SK-MEL-5 (cell line): ENCODE measurements at regions not wholly inside any gene's neighbourhood (a gene's known extent, or its start where the extent isn't known, plus 50 kb on each side); places are given as distances from the start of the nearest gene placed in this dataset.

Experiments used
- DNase-seq: peaks from one replicate; pipeline ENCODE4 v3.0.0-alpha.2; 2016; ENCODE audit warnings: low read depth, low spot score
- in situ Hi-C: cut with HindIII; loops from 2 replicates; pipeline ENCODE4 v1.10.0; 2016; ENCODE audit warnings: low sequenced_read_pairs, high pct_unique_total_duplicates, low pct_unique_long_range_greater_than_20kb

GRCh38 chr18:11516751-11517503 lies 92.5 kb upstream of the SLC35G4 start:
- DNase-seq = no peak
- in situ Hi-C loops = no loop called here

GRCh38 chr18:11514267-11514666 lies 95.1 kb upstream of the SLC35G4 start:
- no peak for DNase-seq
- in situ Hi-C loops = no loop called here

DNA sequence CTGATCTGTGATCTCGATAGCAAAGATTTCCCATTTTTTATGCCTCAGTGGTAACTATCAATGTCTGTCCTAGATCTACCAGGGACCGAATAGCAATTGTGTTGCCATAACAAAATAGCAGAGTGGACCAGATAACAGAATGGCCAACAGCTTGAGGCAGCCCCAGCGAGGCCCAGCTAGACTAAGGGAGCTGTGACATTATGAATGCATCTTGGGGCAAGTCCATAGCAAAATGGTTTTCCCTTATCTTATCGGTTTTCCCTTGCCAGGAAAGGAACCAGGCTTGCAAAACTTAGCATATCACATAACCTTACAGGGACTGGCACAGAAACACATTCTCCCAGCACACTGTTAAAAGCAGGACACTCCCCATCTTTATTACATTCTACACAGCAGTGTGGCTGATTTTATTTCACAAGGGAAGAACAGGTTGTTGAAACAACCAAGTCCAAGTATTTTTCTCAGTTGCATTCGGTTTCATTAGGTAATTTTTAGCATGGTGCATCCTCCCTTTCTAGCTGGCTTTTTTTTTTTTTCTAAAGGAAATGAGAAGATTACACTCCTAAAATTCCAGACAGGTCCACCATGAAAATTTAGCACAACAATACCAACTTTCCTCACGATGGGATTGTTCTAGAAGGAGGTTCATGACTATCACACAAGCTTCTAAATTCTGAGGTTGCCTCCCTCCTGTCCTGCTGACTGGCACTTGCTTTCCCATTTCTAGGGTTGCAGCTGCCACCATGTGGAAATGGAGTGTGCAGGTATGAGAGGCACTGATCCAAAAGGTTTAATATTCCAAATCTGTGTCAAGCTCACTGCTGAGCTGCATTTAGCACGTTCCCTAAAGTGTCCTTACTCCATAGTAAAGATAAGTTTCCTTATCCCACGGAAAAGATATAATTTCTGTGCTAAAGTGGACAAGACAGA lies 97.0 kb upstream of the SLC35G4 start:
- in situ Hi-C loops = no loop called here
- DNase-seq = peak; percentile 83

DNA sequence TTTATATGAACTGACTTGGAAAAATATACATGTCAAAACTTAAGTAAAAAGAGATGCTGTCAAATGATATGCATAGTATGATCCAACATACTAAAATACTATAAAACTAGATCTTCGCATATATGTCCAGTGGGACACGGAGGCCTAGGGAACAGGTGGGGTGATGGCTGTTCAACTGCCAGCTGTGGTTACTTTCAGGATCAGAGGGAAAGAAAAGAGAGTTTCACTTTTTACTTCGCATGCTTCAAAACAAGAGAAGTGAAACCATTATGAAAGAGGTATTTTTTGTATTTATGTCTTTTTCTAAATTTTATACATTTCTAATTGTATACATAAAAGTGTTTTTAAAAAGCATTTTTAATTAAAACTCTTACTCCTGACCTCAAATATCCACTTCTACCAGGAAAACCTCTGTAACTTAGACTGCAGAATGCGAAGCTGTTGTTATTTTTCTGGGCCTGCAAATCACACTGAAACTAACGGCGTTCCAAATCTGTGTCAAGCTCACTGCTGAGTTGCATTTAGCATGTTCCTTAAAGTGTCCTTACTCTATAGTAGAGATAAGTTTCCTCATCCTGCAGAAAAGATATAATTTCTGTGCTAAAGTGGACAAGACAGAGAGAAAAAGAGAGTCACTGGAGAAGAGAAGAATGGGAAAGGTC lies 97.8 kb upstream of the SLC35G4 start:
- in situ Hi-C loops = no loop called here
- DNase-seq = no peak

DNA sequence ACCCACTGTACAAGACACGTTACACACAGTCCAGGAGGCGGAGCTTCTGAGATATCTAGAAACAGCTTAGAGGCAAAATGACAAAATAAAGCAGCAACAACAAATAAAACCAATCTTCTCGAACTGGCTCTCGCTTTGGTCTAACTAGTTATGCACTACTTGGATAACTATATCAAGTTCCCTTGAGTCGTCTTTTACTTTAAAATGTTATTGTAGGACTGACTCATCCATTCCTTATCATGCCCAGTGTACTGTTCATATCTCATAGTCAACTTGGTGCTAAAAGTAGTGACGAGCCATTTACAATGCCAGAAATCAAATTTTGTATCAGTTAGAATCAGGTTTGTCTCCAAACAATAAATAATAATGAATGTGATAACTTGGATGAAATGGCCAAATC lies 102.5 kb upstream of the SLC35G4 start:
- DNase-seq = no peak
- in situ Hi-C loops = no loop called here

- in situ Hi-C loops = no loop called here
- no peak for DNase-seq
Observed at GRCh38 chr18:11505993-11506392, 103.4 kb upstream of the SLC35G4 start.

DNA sequence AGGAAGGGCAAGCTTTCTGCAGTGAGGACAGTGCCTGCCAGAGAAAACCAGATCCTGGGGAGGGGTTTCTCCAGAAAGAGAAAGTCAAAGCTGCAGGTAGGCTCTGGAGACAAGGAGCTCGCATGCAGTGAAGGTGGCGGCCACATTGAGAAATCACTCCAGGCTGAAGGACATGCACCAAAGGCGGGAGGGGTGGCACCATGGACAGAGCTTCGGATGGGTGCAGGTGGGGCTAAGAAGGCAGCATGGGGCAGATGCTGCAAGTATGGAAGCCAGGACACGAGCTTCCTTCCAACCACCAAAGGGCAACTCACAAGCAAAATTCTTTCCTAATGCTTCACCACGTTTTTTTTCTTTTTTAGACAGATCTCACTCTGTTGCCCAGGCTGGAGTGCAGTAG lies 104.4 kb upstream of the SLC35G4 start:
- DNase-seq = no peak
- in situ Hi-C loops = no loop called here

GRCh38 chr18:11502368-11502767 lies 107.0 kb upstream of the SLC35G4 start:
- DNase-seq = no peak
- in situ Hi-C loops = no loop called here

DNA sequence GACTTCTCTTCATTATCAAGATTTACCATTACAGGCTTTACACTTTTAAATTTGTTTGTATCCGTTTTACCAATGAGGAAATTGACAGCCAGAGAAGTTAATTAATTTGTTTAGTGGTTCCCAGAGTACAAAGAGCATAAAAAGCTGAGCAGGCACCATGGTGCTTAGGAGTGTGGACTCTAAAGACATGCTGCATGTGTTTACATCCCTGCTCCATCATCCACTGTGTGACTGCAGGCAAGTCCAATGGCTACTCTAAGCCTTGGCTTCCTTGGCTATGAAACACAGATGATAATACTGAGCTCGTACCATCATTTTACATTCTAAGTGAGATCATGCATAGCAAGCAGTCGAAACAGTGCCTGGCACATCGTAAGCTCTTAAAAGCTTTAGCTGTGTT lies 108.0 kb upstream of the SLC35G4 start:
- no peak for DNase-seq
- in situ Hi-C loops = no loop called here

GRCh38 chr18:11500153-11501122 lies 109.0 kb upstream of the SLC35G4 start:
- in situ Hi-C loops = no loop called here
- DNase-seq = peak; percentile 91

- no peak for DNase-seq
- in situ Hi-C loops = no loop called here
Observed at GRCh38 chr18:11498821-11499220, 110.6 kb upstream of the SLC35G4 start.

DNA sequence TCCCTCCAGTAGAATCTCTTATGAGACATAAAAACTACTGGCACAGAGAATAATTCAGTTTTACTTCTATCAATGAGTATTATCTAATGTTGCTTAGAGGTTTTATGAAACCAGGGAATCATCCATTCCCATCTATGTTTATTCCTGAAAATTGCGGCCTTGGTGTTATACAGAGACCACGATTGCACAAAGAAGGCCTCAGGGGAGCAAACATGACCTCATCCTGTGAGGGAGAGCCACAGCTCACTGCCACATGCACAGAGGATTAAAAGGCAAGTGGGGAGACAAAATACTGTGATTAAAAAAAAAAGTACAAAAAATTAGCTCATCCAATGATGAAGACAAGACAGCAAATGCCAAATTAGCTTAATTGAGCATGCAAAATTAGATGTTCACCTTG lies 111.8 kb upstream of the SLC35G4 start:
- in situ Hi-C loops = no loop called here
- no peak for DNase-seq

DNA sequence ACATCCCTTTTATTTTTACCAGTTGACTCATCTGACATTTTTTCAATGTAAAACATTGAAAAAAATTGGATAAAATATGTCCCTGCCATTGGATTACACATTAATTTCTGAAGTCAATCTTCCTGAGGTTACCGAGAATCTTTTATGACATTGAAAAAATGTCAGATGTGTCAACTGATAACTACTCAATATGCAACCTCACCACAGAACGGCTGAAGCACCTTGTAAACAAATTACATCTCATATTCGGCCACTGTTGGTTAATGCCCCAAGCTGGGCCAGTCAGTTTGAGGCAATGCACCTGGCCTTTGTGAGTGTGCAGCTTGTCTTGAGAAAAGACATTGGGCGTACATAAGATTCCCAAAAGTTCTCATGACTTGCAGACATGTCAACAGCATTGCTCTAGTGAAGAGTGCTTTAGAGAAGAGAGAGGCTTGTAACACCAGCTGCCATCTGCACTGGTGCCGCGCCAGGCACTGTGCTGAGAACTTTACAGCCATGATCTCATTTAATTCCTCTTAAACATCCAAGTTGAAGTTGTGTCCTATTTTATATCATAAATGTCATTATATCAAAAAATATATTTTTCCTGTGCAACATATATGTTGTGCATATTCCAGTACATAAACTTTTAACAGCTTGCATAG lies 112.7 kb upstream of the SLC35G4 start:
- no peak for DNase-seq
- in situ Hi-C loops = no loop called here

DNA sequence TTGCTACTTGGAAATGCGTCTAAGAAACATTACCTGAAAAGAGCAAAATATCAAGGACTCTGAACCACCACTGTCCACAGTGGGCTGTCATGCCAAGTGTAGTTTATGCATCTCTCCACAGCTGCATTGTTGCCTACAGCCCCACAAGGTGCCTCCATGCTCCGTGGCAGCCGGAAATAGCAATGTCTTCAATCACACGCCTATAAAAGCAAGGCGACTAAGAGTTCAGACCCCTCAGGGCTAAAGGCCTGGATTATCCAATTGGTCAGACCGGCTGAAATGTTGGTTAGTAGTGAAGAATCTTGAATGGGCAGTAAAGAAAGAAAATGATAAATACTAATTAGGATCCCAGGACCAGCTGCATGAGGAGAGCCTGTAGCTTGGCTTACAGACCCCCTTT lies 114.0 kb upstream of the SLC35G4 start:
- in situ Hi-C loops = no loop called here
- DNase-seq = no peak

DNA sequence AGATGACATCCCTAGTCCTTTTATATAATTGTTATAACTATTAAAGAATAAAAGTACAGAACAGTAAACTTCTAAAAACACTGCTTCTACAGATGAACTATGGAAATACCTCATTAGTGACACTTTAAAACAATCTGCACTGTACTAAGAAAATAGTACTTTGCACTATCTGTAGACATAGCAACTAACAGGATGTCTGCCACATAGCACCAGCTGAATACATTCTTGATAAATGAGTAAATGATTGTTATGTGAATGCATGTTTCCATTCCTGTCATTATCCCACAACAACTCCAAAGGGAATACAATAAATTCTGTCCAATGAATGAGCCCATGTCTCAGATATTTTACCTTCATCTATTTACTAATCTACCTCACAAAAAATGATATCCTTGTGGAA lies 115.3 kb upstream of the SLC35G4 start:
- in situ Hi-C loops = no loop called here
- no peak for DNase-seq

DNA sequence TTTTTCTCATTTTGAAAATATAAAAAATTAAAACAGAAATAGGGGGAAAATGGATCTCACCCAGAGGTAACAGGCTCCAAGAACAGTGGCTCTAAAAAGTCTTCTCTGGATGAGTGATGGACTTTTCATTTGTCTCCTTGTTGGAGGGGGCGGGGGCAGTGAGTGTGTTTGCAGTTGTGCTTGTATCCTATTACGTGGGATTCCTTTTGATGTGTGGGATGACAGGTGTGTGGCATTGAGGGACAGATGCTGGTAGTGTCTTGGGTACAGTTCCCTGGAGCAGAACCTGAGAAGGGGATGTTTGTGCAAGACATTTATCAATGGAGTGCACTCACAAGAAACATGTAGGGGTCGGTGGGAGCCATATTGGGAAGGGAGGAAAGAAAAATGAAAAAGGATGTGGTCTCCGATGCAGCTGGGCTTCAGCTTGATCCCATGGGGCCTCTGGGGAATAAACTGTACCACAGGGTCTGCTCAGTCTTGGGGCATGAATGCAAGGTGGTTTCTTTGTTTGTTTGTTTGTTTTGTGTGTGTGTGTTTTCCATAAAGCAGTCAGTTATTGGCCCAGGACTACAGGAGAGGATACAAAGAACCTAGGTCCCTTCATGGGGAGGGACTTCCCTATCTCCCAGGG lies 120.0 kb upstream of the SLC35G4 start:
- no peak for DNase-seq
- in situ Hi-C loops = no loop called here

DNA sequence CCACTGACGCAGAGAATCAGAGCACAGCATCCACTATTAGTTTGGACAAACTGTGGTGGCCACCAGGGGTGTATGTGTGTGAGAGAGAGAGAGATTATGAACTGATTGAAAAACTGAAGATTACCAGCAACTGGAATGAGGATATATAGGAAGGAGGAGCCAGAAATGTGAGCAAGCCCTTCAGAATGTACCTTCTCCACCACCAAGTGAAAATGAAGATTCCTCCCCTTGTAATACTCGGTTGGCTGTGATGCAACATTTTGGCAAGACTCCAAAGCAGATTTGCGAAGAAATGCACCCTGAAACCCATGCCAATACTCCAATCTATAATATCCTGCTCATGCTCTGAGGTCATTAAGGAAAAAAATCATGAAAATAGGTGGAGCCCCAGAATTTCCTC lies 121.2 kb upstream of the SLC35G4 start:
- in situ Hi-C loops = no loop called here

More for the DNA sequence above, 121.2 kb upstream of the SLC35G4 start:
- no peak for DNase-seq
